Hematopoietic multipotent progenitor cell (in vitro differentiated cells): ENCODE measurements at regions not wholly inside any gene's neighbourhood (a gene's known extent, or its start where the extent isn't known, plus 50 kb on each side); places are given as distances from the start of the nearest gene placed in this dataset.

Experiments used
- DNase-seq, 3 donors: peaks; one replicate each; pipeline ENCODE4 v3.0.0-alpha.2; 2011 to 2015; ENCODE audit warnings: low read depth in 2 of 3, low spot score in 2 of 3

- DNase-seq = no peak
Measured at GRCh38 chr2:156834431-156834830, 398.3 kb downstream of the GPD2 start.

GRCh38 chr2:156837635-156838370, 401.6 kb downstream of the GPD2 start:
- DNase-seq = no peak

GRCh38 chr2:156841321-156841720, 405.1 kb downstream of the GPD2 start:
- no peak for DNase-seq

GRCh38 chr2:156845806-156846558, 409.8 kb downstream of the GPD2 start:
- DNase-seq = no peak

GRCh38 chr2:156852210-156852609, 405.3 kb upstream of the GALNT5 start:
- no peak for DNase-seq

GRCh38 chr2:156852681-156853080, 404.8 kb upstream of the GALNT5 start:
- no peak for DNase-seq

- no peak for DNase-seq
Measured at GRCh38 chr2:156864325-156864724, 393.2 kb upstream of the GALNT5 start.

GRCh38 chr2:156864753-156865152, 392.8 kb upstream of the GALNT5 start:
- DNase-seq = no peak

GRCh38 chr2:156867201-156867600, 390.3 kb upstream of the GALNT5 start:
- DNase-seq = no peak

GRCh38 chr2:156874707-156875106, 382.8 kb upstream of the GALNT5 start:
- DNase-seq = no peak

GRCh38 chr2:156883804-156884203, 373.7 kb upstream of the GALNT5 start:
- no peak for DNase-seq

GRCh38 chr2:156884216-156884615, 373.3 kb upstream of the GALNT5 start:
- no peak for DNase-seq

- no peak for DNase-seq
Measured at GRCh38 chr2:156890529-156891148, 366.9 kb upstream of the GALNT5 start.

- no peak for DNase-seq
Measured at GRCh38 chr2:156891609-156892008, 365.9 kb upstream of the GALNT5 start.

- peak in 2 of 3 donors; percentile 24 to 52 for DNase-seq
Measured at GRCh38 chr2:156892467-156893281, 364.8 kb upstream of the GALNT5 start.

- peak in 2 of 3 donors; percentile 56 to 72 for DNase-seq
Measured at GRCh38 chr2:156896294-156896693, 361.2 kb upstream of the GALNT5 start.

- DNase-seq = no peak
Measured at GRCh38 chr2:156897548-156897947, 360.0 kb upstream of the GALNT5 start.

GRCh38 chr2:156901373-156902031, 356.0 kb upstream of the GALNT5 start:
- no peak for DNase-seq

GRCh38 chr2:156903335-156903734, 354.2 kb upstream of the GALNT5 start:
- no peak for DNase-seq

- DNase-seq = no peak
Measured at GRCh38 chr2:156907806-156908205, 349.7 kb upstream of the GALNT5 start.
